Parathyroid adenoma (tissue), 2 donors: ENCODE measurements at regions not wholly inside any gene's neighbourhood (a gene's known extent, or its start where the extent isn't known, plus 50 kb on each side); places are given as distances from the start of the nearest gene placed in this dataset.

Experiments
- H2AFZ ChIP-seq: fragments of 300-600 bp; sonication (generic); one replicate; pipeline ENCODE4 v1.7.0; 2017; ENCODE audit warnings: antibody characterized with exemption, mild to moderate bottlenecking
- H3K27ac ChIP-seq: fragments of 300-600 bp; sonication (generic); one replicate; pipeline ENCODE4 v1.7.0; 2017
- H3K27me3 ChIP-seq: fragments of 300-600 bp; sonication (generic); one replicate; pipeline ENCODE4 v1.7.0; 2017; ENCODE audit warnings: low read length; ENCODE audit not compliant: control insufficient read depth, insufficient read depth
- H3K36me3 ChIP-seq: fragments of 300-600 bp; sonication (generic); one replicate; pipeline ENCODE4 v1.7.0; 2017; ENCODE audit warnings: low read length; ENCODE audit not compliant: control insufficient read depth, insufficient read depth
- H3K4me1 ChIP-seq: fragments of 300-600 bp; sonication (generic); one replicate; pipeline ENCODE4 v1.7.0; 2017; ENCODE audit warnings: control low read depth
- H3K4me2 ChIP-seq: fragments of 300-600 bp; sonication (generic); one replicate; pipeline ENCODE4 v1.7.0; 2017; ENCODE audit warnings: low read length
- H3K4me3 ChIP-seq: fragments of 300-600 bp; sonication (generic); one replicate; pipeline ENCODE4 v1.7.0; 2017; ENCODE audit warnings: low read depth, low read length
- H3K79me2 ChIP-seq: fragments of 300-600 bp; sonication (generic); one replicate; pipeline ENCODE4 v1.7.0; 2017; ENCODE audit warnings: control low read depth
- H3K9ac ChIP-seq: fragments of 300-600 bp; sonication (generic); one replicate; pipeline ENCODE4 v1.7.0; 2017; ENCODE audit warnings: mild to moderate bottlenecking
- H3K9me3 ChIP-seq: fragments of 300-600 bp; sonication (generic); one replicate; pipeline ENCODE4 v1.7.0; 2017; ENCODE audit warnings: low read length; ENCODE audit not compliant: control insufficient read depth
- TF ChIP-seq, protein P1 (sequence below): fragments of 300-600 bp; sonication (generic); IDR thresholded peaks from one replicate; pipeline ENCODE4 v1.7.0; 2017; ENCODE audit warnings: antibody characterized with exemption, mild to moderate bottlenecking
- donor health status: primary hyperparathyroidism.

DNA sequence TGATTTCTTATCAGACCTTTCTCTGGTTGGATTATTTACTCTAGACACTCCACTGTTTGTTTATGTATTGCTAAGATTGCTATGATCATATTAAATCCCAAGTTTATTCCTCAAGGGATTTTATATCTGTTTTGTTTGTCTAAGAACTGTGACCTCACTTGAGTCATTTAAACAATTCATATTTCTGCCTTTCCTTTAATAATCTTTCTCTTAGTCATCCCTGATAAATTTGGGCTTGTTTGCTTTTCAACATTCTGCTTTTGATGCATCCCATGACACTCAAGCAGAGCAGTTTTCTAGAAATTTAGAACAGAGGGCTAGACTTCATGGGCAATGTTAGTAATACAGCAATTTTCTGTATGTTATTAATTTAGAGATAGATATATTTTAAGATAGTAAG lies 231.6 kb upstream of the TNC start:
- no peak overlapping the region for H3K27ac ChIP-seq

DNA sequence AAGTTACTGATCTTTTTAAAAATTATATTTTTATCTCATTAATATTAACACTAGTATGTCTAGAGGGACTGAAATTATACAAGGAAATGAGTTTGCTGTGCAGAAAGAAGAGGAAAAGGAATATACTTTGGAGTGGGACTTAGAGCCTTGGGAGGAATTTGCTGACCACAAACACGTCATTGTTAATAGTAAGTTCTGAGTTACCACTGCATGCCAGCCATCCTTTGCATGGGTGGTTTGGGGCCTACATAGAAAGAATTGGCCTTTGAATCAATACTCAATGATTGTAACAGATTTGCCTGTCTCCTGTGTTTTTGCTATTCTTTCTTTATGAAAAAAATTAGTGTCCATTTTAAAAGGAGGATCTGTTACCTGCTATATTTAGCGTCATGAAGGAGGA lies 232.6 kb upstream of the TNC start:
- no peaks in the 10 kb centered on the region for H3K4me1 ChIP-seq
- TF ChIP-seq, protein P1, sequence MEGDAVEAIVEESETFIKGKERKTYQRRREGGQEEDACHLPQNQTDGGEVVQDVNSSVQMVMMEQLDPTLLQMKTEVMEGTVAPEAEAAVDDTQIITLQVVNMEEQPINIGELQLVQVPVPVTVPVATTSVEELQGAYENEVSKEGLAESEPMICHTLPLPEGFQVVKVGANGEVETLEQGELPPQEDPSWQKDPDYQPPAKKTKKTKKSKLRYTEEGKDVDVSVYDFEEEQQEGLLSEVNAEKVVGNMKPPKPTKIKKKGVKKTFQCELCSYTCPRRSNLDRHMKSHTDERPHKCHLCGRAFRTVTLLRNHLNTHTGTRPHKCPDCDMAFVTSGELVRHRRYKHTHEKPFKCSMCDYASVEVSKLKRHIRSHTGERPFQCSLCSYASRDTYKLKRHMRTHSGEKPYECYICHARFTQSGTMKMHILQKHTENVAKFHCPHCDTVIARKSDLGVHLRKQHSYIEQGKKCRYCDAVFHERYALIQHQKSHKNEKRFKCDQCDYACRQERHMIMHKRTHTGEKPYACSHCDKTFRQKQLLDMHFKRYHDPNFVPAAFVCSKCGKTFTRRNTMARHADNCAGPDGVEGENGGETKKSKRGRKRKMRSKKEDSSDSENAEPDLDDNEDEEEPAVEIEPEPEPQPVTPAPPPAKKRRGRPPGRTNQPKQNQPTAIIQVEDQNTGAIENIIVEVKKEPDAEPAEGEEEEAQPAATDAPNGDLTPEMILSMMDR = no peak
- H3K27ac ChIP-seq = no peak overlapping the region
- H3K4me2 ChIP-seq = no peak overlapping the region
- no peaks in the 10 kb centered on the region for H3K27me3 ChIP-seq
- H3K36me3 ChIP-seq = no peaks in the 10 kb centered on the region
- H2AFZ ChIP-seq = no peak overlapping the region
- H3K4me3 ChIP-seq = no peak overlapping the region
- H3K9ac ChIP-seq = no peak overlapping the region
- no peaks in the 10 kb centered on the region for H3K79me2 ChIP-seq
- H3K9me3 ChIP-seq = no peaks in the 10 kb centered on the region

More for the DNA sequence above, 231.6 kb upstream of the TNC start:
- Histone ChIP-seq H3K27me3 (no peaks in the 10 kb centered on the region), H3K4me1 (no peaks in the 10 kb centered on the region), H3K9ac (no peak overlapping the region), H3K79me2 (no peaks in the 10 kb centered on the region), H3K36me3 (no peaks in the 10 kb centered on the region), H3K9me3 (no peaks in the 10 kb centered on the region), H2AFZ (no peak overlapping the region), H3K4me2 (no peak overlapping the region), H3K4me3 (no peak overlapping the region)
- TF ChIP-seq, protein P1 = no peak

DNA sequence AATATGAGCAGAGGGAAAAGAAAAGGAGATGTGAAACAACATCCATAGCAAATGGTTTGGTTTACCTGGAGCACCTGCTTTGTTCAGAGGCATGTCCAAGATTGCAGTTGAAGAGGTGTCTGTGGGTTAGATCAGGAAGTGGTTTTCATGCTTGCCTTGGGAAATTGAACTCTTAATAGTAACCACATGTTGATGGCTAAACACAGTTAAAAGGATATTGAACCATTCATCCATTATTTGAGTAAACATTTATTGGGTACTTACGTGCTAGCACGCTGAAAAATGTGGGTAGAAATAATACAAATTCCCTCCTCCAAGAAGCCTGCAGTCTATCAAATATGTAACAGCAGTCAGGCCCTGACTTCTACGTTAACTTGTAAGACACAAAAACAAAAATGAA lies 235.7 kb upstream of the TNC start:
- H3K9me3 ChIP-seq = no peaks in the 10 kb centered on the region
- H3K36me3 ChIP-seq = no peaks in the 10 kb centered on the region
- no peaks in the 10 kb centered on the region for H3K27me3 ChIP-seq
- H2AFZ ChIP-seq = no peak overlapping the region
- no peaks in the 10 kb centered on the region for H3K4me1 ChIP-seq
- no peak overlapping the region for H3K4me2 ChIP-seq
- no peak overlapping the region for H3K4me3 ChIP-seq
- no peaks in the 10 kb centered on the region for H3K79me2 ChIP-seq
- no peak overlapping the region for H3K27ac ChIP-seq
- TF ChIP-seq, protein P1 = no peak
- H3K9ac ChIP-seq = no peak overlapping the region

DNA sequence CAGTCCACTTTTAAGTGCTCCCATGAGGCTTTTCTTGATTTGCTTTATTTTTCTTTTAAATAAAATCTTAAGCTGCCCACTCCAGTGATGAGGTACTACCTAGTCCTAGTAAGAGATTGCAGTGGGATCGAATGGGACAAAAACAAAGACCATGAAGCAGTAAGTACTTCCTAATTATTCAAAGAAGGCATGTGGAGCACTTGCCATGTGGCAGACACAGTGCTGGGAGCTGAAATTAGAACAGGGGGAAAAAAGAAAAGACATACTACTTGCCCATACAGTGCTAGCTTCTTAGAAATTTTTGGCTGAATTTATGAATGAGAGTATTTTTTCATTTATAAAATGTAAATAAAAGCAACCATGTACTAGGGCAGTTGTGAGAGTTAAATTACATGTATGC lies 239.9 kb upstream of the TNC start:
- Histone ChIP-seq H3K9me3 (no peaks in the 10 kb centered on the region), H3K4me1 (no peaks in the 10 kb centered on the region), H3K27me3 (no peaks in the 10 kb centered on the region), H2AFZ (no peak overlapping the region), H3K9ac (no peak overlapping the region), H3K36me3 (no peaks in the 10 kb centered on the region), H3K4me2 (no peak overlapping the region), H3K27ac (no peak overlapping the region), H3K4me3 (no peak overlapping the region), H3K79me2 (no peaks in the 10 kb centered on the region)
- TF ChIP-seq, protein P1 = no peak

DNA sequence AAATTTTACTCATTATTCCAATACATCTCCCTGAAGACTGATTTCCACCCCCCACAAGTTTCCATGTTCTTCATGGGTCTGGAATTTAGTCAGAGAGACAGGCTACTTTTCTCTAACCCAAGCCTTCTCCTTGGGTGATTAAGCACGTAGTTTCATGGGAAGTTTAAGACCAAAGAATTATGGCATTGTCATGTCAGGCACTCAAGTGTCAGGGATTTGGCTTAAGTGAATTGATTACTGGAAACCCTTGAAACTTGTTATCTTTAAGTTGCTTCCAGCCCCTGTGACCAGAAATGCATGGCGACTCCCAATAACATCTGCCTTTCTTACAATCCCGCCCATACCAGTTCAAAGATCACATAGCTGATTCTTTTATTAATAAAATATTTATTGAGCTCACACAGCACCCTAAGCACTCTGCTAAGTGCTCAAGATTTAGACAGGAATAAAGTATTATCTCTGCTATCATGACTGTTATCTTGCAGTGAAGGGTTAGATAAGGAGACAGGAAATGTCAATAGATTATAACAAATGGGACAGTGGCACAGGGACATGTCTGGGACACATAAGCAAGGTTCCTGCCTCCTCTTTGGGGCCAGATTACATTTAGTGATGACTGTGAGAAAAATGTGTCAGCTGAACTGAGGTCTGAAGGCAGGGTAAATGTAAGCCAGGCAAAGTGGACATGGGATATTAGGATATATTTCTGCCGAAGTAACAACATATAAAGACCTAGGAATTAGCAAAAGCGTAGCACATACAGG lies 241.2 kb upstream of the TNC start:
- Histone ChIP-seq H3K36me3 (no peaks in the 10 kb centered on the region), H3K4me2 (no peak overlapping the region), H3K9me3 (no peaks in the 10 kb centered on the region), H2AFZ (no peak overlapping the region), H3K4me1 (no peaks in the 10 kb centered on the region), H3K27ac (no peak overlapping the region), H3K4me3 (no peak overlapping the region), H3K79me2 (no peaks in the 10 kb centered on the region), H3K27me3 (no peaks in the 10 kb centered on the region), H3K9ac (no peak overlapping the region)
- TF ChIP-seq, protein P1 = no peak
